ENCODE measurements at regions not wholly inside any gene's neighbourhood (a gene's known extent, or its start where the extent isn't known, plus 50 kb on each side); places are given as distances from the start of the nearest gene placed in this dataset.
"Not testable (repeated sequence)": the region's sequence is repeated elsewhere in the genome, so short reads cannot be mapped to it uniquely, and the experiment has no call there.

GRCh38 chr6:60471426-60471825, 1814.6 kb downstream of the KHDRBS2 start:
- not testable (repeated sequence) for TF ChIP-seq CTCF, POLR2A (IDR thresholded peaks at IDR 0.05)
